Skeletal muscle tissue (tissue), 3 donors: ENCODE measurements at regions not wholly inside any gene's neighbourhood (a gene's known extent, or its start where the extent isn't known, plus 50 kb on each side); places are given as distances from the start of the nearest gene placed in this dataset.

Experiments
- H3K27ac ChIP-seq: one replicate; pipeline ENCODE4 v1.7.0; 2013; ENCODE audit warnings: mild to moderate bottlenecking, low read depth, low read length, inconsistent platforms
- H3K27me3 ChIP-seq, 3 donors: one replicate each; pipeline ENCODE4 v1.7.0; 2013; ENCODE audit warnings: low read length in 3 of 3; ENCODE audit not compliant: control insufficient read depth in 3 of 3, insufficient read depth in 3 of 3
- H3K36me3 ChIP-seq, 3 donors: one replicate each; pipeline ENCODE4 v1.7.0; 2013; ENCODE audit warnings: low read length in 3 of 3; ENCODE audit not compliant: control insufficient read depth in 3 of 3, insufficient read depth in 3 of 3
- H3K4me1 ChIP-seq, 3 donors: one replicate each; pipeline ENCODE4 v1.7.0; 2013; ENCODE audit warnings: low read length in 3 of 3, mild to moderate bottlenecking in 3 of 3; ENCODE audit not compliant: control insufficient read depth in 3 of 3, insufficient read depth in 3 of 3
- H3K4me3 ChIP-seq, 3 donors: one replicate each; pipeline ENCODE4 v1.7.0; 2013; ENCODE audit warnings: low read length in 3 of 3
- H3K9ac ChIP-seq, 3 donors: one replicate each; pipeline ENCODE4 v1.7.0; 2013; ENCODE audit warnings: low read length in 3 of 3, mild to moderate bottlenecking in 3 of 3, moderate library complexity in 2 of 3, low read depth in 1 of 3
- H3K9me3 ChIP-seq, 3 donors: one replicate each; pipeline ENCODE4 v1.7.0; 2013; ENCODE audit warnings: low read length in 3 of 3; ENCODE audit not compliant: control insufficient read depth in 3 of 3
- donor health status: Osteomylitis.

- Histone ChIP-seq H3K27me3 (peaks cover 2 to 11% (median 9%) of the 10 kb centered on the region in 3 donors), H3K4me3 (no peak overlapping the region), H3K4me1 (peaks cover 23 to 36% (median 26%) of the 10 kb centered on the region in 3 donors), H3K27ac (no peak overlapping the region), H3K9ac (no peak overlapping the region), H3K9me3 (no peaks in the 10 kb centered on the region), H3K36me3 (no peaks in the 10 kb centered on the region)
These were observed 72.1 kb downstream of the COPS8 start for GRCh38 chr2:237157780-237158102.

- Histone ChIP-seq H3K36me3 (no peaks in the 10 kb centered on the region), H3K4me3 (no peak overlapping the region), H3K9me3 (no peaks in the 10 kb centered on the region), H3K9ac (no peak overlapping the region), H3K4me1 (peaks cover 23 to 36% (median 26%) of the 10 kb centered on the region in 3 donors), H3K27ac (peak overlapping the region; percentile 48), H3K27me3 (peaks cover 2 to 11% (median 9%) of the 10 kb centered on the region in 3 donors)
These were observed 72.5 kb downstream of the COPS8 start for GRCh38 chr2:237158194-237158593.

GRCh38 chr2:237159006-237159911 is 73.6 kb downstream of the COPS8 start:
- Histone ChIP-seq H3K9me3 (no peaks in the 10 kb centered on the region), H3K4me1 (peaks cover 23 to 36% (median 26%) of the 10 kb centered on the region in 3 donors), H3K9ac (no peak overlapping the region), H3K27ac (peak overlapping the region; percentile 66), H3K27me3 (peaks cover 2 to 11% (median 9%) of the 10 kb centered on the region in 3 donors), H3K36me3 (no peaks in the 10 kb centered on the region), H3K4me3 (no peak overlapping the region)

GRCh38 chr2:237160271-237160919 is 74.7 kb downstream of the COPS8 start:
- no peaks in the 10 kb centered on the region for H3K9me3 ChIP-seq
- no peaks in the 10 kb centered on the region for H3K36me3 ChIP-seq
- peaks cover 22 to 31% (median 25%) of the 10 kb centered on the region in 3 donors for H3K4me1 ChIP-seq
- peak overlapping the region; percentile 66 for H3K27ac ChIP-seq
- no peak overlapping the region for H3K4me3 ChIP-seq
- H3K27me3 ChIP-seq, result peaks cover 2 to 11% (median 4%) of the 10 kb centered on the region in 3 donors
- H3K9ac ChIP-seq, result no peak overlapping the region

- Histone ChIP-seq H3K4me3 (no peak overlapping the region), H3K9me3 (no peaks in the 10 kb centered on the region), H3K36me3 (no peaks in the 10 kb centered on the region), H3K4me1 (peaks cover 15 to 28% (median 19%) of the 10 kb centered on the region in 3 donors), H3K27ac (peak overlapping the region; percentile 66), H3K27me3 (peaks cover 0 to 6% (median 0%) of the 10 kb centered on the region in 3 donors), H3K9ac (no peak overlapping the region)
These were observed 75.5 kb downstream of the COPS8 start for GRCh38 chr2:237161189-237161588.

GRCh38 chr2:237162959-237163358 is 77.3 kb downstream of the COPS8 start:
- no peaks in the 10 kb centered on the region for H3K36me3 ChIP-seq
- H3K4me1 ChIP-seq, result peaks cover 5 to 15% (median 10%) of the 10 kb centered on the region in 3 donors
- H3K9me3 ChIP-seq, result no peaks in the 10 kb centered on the region
- no peak overlapping the region for H3K9ac ChIP-seq
- H3K27ac ChIP-seq, result no peak overlapping the region
- H3K27me3 ChIP-seq, result no peaks in the 10 kb centered on the region
- H3K4me3 ChIP-seq, result no peak overlapping the region

DNA sequence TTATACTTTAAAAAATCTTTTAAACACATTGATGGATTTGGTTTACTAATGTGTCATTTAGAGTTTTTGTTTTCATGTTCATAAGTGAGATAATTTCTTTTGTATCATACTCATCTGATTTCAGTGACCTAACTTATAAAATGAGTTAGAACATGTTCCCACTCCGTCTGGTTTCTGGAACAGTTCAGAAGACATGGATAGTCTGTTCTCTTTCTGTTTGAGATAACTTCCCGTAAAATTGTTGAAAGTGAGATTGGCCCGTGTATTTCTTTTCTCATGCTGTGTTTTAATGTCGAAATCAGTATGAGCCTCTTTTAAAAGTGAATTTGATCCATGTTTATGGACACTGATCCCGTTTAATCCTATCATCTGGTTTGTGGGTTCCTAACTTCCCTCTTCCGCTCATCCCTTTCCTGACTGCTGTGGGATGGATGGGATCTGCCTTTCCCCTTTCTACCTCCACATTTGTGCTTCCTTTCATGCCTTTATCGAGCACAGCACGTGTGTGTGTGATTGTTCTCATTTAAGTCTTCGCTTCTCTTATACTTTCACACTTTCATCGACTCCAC is 78.9 kb downstream of the COPS8 start:
- H3K4me1 ChIP-seq, result peaks cover 5 to 14% (median 8%) of the 10 kb centered on the region in 3 donors
- no peak overlapping the region for H3K4me3 ChIP-seq
- H3K36me3 ChIP-seq, result no peaks in the 10 kb centered on the region
- H3K9me3 ChIP-seq, result no peaks in the 10 kb centered on the region
- H3K9ac ChIP-seq, result no peak overlapping the region
- H3K27me3 ChIP-seq, result no peaks in the 10 kb centered on the region
- H3K27ac ChIP-seq, result no peak overlapping the region

DNA sequence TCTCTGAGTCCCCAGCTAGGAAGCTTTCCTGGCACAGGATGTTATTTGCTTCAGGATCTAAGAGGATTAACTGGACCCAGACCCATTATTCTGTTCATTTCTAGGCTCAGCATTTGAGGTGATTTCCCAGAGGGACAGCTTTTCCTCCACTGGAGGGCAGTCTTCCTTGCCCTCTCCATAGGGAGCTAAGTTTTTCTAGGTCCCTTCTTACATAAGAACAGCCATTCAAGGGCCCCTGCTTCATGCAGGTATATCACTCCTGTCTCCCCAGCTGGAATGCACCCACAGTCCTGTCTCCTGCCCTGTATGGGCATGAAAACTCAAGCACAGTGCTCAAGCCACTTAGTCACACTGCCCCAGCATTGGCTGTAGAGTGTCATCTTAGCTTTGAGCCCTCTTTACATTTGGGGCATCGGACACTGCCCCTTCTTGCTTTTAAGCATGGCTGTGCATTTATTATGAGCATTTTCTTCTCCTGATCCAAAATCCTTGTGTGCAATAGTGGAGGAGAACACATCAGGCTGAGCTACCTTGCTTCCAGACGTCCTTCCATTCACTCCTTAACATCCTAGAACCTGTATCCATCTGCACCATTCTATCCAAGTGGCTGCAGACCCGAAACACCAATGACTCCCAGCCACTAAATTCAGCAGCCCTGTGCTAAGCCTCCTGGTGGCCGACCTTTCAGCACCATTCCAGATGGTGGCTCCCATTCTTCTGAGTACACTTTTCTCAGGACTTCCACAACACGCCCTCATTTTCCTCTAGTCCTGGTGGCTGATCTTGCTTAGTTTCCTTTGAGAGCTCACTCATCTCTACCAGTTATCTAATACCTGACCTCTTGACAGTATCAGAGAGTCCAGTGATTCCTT is 80.0 kb downstream of the COPS8 start:
- Histone ChIP-seq H3K27me3 (no peaks in the 10 kb centered on the region), H3K4me3 (no peak overlapping the region), H3K9ac (no peak overlapping the region), H3K27ac (no peak overlapping the region), H3K36me3 (no peaks in the 10 kb centered on the region), H3K9me3 (no peaks in the 10 kb centered on the region), H3K4me1 (peaks cover under 1 to 10% (median 3%) of the 10 kb centered on the region in 3 donors)

GRCh38 chr2:237167038-237167437 is 81.3 kb downstream of the COPS8 start:
- H3K4me1 ChIP-seq, result peaks cover 3 to 10% (median 3%) of the 10 kb centered on the region in 3 donors
- no peaks in the 10 kb centered on the region for H3K36me3 ChIP-seq
- no peak overlapping the region for H3K9ac ChIP-seq
- no peak overlapping the region for H3K4me3 ChIP-seq
- no peaks in the 10 kb centered on the region for H3K9me3 ChIP-seq
- H3K27me3 ChIP-seq, result no peaks in the 10 kb centered on the region
- H3K27ac ChIP-seq, result no peak overlapping the region
